NCI-H2227 (cell line): ENCODE measurements at regions not wholly inside any gene's neighbourhood (a gene's known extent, or its start where the extent isn't known, plus 50 kb on each side); places are given as distances from the start of the nearest gene placed in this dataset.
"Not testable (repeated sequence)": the region's sequence is repeated elsewhere in the genome, so short reads cannot be mapped to it uniquely, and the experiment has no call there.

Experiments
- DNase-seq: peaks from one replicate; lab custom pipeline; 2025; ENCODE audit not compliant: unreplicated experiment; lab: John Stamatoyannopoulos, UW

GRCh38 chr5:18216016-18216415 lies 581.8 kb downstream of the TAF11L14 start:
- DNase-seq: no peak

DNA sequence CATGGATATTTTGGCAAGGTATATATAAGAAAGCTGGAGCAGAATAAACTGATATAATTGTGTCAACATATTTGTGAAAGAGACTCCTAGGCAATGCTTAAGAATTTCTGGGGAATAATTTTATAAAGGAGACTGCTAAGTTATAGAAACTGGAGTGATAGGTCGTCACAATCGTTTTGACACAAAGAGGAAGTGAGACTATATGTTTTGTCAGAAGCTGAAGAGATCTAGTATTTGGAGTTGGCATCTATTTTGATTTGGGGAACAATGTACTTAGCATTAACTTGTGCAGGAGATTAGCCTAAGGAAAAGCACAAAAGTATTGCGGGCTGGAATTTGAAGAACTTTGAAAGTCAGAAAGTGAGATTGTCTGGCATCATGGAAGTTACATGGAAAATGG lies 582.5 kb downstream of the TAF11L14 start:
- DNase-seq: no peak

- no peak for DNase-seq
These were observed 585.0 kb downstream of the TAF11L14 start for GRCh38 chr5:18219241-18219640.

GRCh38 chr5:18220631-18221030 lies 586.4 kb downstream of the TAF11L14 start:
- no peak for DNase-seq

GRCh38 chr5:18236386-18236785 lies 602.1 kb downstream of the TAF11L14 start:
- no peak for DNase-seq

DNA sequence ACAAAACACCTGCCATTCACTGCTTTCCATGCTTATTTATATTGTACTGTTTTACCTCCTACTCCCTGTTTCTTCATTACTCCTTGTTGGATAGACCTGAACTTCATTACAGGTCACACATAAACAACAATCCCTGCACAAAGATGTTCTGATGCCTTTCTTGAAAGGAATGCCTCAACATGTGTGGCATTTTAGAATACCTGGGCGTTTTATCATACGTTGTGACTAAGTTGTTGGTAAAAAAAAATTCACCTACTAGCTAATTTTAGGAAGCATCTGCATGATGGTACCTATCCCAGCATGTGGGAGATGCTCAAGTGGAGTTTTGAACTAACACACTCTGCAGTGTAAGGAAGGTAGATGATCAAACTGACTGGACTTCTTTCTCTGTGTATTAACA lies 604.1 kb downstream of the TAF11L14 start:
- DNase-seq: no peak

GRCh38 chr5:18240971-18241370 lies 606.7 kb downstream of the TAF11L14 start:
- no peak for DNase-seq

- no peak for DNase-seq
These were observed 609.6 kb downstream of the TAF11L14 start for GRCh38 chr5:18243846-18244245.

DNA sequence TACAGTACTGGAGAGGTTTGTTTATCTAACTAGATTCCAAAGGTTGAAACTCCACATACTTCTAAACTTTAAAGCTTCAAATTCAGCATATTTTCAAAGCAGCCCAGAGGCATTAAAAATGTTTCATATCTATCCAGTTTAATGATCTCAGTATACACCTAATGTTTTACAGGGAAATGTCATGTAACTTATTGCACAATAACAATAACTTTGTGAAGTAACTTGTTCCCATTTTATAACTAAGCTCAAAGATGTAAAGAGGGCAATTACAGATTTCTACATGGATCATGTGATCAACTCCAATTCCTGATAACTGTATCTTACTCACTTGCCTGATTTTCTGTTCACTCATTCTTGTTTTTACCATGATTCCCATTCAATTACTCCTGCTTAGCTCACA lies 610.0 kb downstream of the TAF11L14 start:
- DNase-seq: no peak

DNA sequence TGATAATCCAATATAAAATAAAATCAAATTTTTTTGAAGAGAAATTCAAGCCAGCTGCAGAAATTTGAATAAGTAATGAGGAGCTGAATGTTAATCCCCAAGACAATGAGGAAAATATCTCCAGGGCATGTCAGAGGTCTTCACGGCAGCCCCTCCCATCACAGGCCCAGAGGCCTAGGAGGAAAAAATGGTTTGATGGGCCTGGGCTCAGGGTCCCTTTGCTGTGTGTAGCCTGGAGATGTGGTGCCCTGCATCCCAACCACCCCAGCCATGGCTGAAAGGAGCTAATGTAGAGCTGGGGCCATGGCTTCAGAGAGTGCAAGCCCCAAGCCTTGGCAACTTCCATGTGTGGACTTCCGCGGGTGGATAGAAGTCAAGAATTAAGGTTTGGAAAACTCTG lies 618.3 kb downstream of the TAF11L14 start:
- DNase-seq: no peak

DNA sequence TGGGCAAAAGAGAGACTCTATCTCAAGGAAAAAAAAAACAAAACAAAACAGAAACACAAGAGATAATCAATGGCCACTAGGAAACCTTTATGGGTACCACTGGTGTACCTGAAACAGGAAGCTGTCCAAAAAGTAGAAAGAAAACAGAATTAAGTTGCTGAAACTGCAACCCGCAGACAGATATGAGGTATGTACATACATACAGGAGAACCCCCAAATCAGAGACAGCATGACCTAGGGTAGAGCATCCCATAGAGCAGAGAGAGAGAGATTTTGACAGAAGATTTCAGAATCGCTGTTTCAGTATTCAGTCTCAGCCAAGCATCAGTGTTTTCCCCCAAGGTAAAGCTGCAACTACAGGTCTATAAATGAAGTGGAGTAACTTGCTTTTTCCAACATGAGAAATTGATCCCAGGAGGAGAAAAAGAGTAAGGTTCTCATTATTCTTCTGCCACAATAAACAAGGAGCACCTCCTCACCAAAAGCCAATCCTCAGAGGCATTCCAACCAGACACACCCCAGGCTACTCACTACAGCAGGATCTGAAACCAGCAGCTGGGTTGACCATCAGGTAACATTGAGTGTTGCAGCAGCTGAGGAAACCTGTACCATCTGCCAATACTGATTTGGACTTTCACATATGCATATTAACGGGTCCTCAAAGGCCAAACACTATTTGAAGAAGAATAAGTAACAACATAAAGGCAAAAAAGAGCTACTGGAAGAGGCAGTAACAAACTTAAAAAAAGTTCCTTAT lies 630.0 kb downstream of the TAF11L14 start:
- DNase-seq: no peak

DNA sequence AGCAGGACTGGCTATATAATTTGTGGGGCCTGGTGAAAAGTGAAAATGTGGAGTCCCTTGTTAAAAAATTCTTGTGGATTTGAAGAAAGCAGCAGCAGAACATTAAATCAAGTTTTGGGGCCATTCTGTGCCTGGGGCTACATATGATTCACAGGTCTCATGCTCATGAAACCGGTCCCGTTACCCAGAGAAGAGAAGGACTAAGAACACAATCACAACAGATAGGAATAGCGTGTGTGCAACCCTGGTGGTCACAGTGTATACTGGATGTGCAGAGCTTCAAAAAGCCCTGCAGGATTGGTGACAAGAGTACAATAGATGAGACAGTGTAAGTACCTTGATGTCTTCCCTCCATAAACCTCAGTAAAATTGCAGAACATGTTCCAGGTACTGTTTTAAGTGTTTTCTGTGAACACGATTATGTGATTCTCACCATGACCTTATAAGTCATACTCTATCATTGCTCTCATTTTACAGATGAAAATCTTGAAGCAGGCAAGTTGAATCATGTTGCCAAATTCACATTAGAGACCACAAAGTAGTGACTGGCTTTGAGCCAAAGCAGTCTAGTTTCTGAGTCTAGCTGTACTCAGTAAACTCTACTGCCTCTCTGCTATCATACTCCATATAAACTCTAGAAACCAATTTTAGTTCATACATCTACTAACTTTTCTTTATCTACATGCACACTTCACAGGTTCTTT lies 636.5 kb downstream of the TAF11L14 start:
- no peak for DNase-seq

- DNase-seq: no peak
These were observed 642.7 kb downstream of the TAF11L14 start for GRCh38 chr5:18276939-18277338.

- DNase-seq: no peak
These were observed 647.8 kb downstream of the TAF11L14 start for GRCh38 chr5:18281947-18282581.

GRCh38 chr5:18285257-18285656 lies 651.0 kb downstream of the TAF11L14 start:
- DNase-seq: no peak

DNA sequence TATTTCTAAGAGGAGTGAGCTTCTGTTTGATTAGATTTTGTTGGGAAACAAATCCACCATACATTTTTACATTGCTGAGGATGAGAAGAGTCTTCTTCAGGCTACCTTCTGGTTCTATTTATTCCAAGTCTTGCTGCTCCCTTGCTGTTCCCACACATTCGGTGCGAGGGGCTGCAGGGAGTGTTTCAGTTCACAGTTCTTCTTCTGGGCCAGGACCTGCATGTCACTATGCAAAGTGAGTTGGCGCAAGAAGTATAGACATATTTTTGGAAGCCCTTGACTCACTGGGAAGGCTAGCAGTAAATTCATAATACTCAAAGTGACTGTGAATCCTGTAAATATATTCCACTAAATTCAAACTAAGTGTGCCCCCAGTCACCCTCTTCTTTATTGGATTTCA lies 657.9 kb downstream of the TAF11L14 start:
- DNase-seq: no peak

DNA sequence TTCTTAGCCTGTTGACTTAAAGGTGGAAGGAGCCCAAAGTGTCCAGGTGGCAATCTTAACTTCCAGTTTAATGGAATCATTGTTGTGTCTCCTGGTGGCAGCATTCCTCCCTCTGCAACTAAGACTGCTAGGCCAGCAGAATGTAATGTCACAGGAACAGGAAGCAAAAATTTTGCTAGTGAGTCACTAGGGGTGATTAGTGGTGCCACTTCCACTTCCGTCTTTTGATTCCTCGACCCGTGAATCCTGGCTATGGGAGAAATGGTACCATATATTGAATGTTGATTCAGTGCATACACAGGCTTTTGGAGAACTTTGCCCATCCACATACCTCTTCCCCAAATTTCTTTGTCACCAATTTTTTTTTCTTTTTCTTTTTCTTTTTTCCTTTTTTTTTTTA lies 661.4 kb downstream of the TAF11L14 start:
- not testable (repeated sequence) for DNase-seq

DNA sequence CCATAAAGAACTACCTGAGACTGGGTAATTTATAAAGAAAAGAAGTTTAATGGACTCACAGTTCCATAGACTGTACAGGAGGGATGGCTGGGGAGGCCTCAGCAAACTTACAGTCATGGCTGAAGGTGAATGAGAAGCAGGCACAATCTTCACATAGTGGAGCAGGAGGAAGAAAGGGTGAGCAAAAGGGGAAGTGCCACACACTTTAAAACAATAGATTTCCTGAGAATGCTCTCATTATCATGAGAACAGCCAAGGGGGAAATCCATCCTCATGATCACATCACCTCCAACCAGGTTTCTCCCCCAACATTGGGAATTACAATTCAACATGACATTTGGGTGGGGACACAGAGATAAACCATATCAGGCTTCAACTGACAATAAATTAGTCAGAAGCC lies 664.9 kb downstream of the TAF11L14 start:
- no peak for DNase-seq

GRCh38 chr5:18305288-18305924 lies 671.1 kb downstream of the TAF11L14 start:
- DNase-seq: no peak

GRCh38 chr5:18311266-18311665 lies 677.0 kb downstream of the TAF11L14 start:
- DNase-seq: no peak

DNA sequence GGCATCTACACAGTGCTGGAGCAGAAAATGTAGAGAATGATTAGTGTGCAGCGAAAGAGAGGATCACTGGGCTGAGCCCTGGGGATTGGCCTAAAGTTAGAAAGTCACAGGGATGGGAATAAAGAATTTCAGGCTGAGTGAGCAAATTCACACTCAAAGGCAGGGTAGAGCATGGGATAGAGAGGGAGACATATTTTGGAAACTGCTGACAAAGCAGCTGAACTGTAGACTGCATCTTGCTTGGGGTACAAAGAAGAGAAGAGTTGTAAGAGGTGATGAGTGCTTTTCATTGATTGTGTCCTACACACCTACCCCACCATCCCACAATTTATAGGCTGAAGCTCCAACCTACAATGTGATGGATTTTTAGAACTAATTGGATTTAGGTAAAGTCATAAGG lies 677.8 kb downstream of the TAF11L14 start:
- DNase-seq: no peak
